Inflammatory macrophage treated with lipopolysaccharide for 1 hour (primary cell): ENCODE measurements at regions not wholly inside any gene's neighbourhood (a gene's known extent, or its start where the extent isn't known, plus 50 kb on each side); places are given as distances from the start of the nearest gene placed in this dataset.
A peak's percentile ranks its signal among the peaks of the same experiment; 100 is the strongest.

Experiments used
- DNase-seq, 2 donors: peaks; one replicate each; pipeline ENCODE4 v3.0.0-alpha.2; 2020 to 2022

DNA sequence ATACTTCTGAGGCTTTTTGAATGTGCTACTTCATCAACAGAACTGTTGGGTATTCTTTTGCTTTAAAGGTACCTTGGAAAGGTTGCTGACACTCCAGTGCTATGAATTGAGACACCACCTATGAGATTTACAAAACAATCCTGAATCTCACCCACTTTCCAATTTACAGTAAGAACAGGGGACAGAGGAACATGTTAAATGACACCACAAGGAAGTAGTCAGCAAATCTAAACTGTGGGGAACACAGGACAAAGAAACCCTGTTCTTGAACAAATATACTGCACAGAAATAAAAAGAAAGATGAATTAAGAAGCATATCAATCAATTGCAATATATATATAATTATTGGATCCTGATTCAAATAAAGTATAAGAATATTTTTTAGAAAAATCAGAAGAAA, 216.7 kb upstream of the ARID1B start:
- DNase-seq = no peak

DNA sequence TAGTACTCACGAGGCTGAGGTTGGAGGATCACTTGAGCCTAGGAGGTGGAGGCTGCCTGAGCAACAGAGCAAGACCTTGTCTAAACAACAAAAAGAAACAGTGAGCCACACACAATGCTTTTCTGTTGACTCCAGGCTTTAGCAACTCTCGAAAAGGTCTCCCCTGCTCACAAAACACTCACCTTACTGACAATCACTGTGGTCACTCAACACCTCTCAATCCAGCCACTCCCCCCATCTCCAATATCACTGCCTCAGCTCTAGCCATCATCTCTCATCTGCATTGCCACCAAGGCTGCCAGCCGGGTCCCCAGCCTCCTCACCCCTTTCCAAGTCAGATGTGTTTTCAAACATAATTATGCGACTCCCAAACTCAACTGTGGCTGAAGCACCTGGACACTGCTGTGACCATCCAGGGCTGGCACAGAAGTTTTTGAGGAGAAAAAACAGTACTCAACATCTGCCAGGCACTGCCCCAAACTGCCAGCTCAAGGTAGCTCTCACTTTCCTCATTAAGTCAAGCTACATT, 218.0 kb upstream of the ARID1B start:
- no peak for DNase-seq

DNA sequence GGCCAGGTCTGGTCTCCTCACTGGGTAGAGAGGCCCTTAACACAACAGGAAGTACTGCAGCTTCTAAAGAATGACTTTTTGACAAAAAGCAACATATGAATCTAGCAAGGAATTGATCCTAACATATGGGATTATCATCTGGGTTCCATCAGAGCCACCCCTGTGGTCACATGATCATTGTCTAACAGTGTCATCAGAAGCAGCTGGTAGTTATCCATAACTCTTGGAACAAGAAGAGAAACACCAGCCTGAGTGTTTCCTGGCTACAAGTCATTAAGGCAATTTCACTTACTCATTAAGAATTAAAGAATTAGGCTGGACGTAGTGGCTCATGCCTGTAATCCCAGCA, 219.3 kb upstream of the ARID1B start:
- no peak for DNase-seq

DNA sequence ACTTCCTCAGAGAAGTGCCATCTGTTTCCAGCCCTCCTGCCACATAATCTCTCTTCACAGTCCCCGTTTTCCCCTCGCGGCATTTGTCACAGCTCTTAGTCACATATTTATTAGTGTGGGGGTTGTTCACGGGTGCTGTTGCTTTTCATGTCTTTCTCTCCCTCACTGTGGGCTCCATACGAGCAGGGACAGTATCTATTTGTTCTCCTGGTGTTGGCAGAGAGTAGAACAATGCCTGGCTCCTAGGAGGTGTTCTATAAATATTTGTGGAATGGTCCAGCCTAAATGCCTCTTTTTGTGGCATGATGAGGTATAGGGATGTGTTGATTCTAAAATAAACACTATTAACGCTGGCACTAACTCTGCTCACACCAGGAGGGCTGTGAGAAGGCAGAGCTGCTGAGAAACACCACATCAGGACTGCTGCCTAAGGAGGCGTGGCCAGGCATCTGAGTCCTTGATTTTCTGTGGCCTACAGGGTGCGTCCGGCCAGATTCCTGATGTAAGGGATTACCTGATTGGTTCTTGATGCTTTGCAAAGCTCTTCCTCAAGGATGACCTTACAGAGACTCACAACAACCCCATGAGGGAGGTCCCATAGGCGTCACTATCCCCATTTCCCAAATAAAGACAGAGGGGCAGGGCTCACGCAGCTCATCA, 219.8 kb upstream of the ARID1B start:
- DNase-seq = peak; percentile 11 to 14

DNA sequence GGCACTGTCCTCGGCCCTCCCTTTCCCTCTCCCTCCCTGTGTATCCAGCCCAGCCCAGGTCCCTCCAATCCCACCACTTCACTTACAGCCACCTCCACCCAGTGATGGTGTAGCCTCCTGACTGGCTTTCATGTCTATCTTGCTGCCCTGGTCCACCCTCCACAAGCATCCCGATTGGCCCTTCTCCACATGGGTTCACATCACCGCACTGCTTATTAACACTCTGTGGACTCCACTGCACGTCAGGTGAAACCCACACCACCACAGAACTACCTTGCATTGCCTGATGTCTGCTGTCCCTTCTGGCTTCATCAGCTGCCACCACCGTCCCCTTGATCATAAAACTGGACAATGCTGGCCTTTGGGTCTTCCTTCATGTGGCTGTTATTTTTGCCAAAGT, 220.4 kb upstream of the ARID1B start:
- no peak for DNase-seq

DNA sequence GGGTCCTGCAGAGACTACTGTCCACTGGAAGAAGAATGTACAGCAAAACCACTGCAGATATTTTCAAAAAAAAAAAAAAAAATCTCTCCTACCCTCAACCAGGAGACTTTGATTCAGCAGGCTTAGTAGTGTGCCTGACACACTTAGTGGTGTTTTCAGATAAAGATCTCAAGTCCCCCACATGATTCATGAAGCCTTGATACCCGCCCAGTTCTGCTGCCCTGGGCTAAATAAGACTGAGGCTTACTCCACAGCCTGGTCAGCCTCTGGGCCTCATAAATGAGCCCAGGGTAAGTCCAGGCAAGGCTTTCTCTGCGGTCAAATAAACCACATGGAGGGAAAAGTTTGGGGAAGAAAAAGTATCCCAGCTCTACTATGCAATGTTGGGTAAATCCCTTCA, 222.1 kb upstream of the ARID1B start:
- no peak for DNase-seq

DNA sequence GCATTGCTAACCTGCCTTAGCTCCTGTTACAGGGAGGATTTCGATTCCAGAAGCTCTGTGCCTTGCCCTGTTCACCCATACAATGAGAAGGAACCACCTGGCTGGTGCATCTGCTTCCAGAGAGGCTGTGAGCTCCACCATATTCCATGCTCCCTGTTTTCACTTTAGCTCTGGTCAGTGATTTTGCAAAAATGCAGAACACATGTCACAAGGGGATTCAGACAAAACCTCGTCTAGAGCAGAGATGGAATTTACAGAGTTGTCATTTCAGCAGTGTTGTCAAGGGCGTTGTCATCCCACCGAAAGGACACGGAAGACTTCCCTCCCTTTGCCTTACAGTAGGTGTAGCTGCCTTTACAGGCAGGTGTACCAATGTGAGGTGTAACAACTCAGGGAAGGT, 223.0 kb upstream of the ARID1B start:
- DNase-seq = no peak

DNA sequence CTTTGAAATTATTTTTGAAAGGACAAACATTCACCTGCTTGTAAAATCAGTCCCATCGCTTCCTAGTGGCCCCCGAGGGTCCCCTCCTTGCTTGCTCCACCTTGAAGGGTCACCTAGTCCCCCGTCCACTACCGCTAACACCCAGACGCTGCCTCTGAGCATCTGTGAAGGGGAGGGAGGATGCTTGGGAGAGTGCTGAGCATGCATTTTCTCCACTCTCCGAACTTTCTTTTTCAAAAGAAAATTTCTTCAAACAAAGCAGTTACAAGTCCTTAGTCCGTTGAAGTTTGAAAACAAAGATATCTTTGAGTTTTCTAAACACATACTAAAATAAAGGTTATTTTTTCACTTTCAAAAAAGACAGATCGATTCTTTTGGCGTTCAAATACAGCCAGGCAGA, 224.3 kb upstream of the ARID1B start:
- no peak for DNase-seq

DNA sequence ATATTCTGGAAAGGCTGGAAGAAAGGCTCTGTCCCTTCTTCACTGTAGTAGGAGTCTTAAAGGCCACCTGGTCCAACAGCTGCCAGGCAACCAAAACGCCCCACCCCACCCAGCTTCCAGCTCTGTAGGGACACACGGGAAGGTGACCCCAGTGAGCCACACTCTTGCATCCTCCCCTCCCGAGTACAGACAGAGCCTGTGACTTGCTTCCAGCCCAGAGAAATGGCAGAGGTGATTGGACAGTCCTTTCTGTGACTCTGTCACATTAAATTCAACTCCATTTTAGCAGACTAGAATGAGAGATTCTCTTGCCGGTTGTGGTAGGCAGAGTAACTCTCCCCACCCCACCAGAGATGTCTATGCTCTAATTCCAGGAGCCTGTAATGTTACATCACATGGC, 226.2 kb upstream of the ARID1B start:
- no peak for DNase-seq

DNA sequence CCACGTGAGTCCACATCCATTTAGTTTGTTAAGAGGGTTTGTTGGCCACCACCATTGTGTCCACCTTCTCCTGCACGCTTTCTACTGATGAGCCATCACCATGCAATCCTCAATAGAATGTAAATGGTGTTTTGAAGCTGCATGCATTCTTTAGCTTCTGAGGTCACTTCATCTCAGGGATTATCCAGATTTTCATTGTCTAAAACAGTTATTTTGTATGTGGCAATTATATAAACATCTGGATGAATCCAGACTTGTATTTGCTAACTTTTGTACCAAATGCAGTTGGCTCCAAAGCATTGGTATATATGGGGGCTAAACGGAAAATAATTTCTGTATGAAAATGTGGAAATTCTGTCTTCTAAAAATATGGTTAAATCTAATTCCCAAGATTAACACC, 231.2 kb upstream of the ARID1B start:
- no peak for DNase-seq

DNA sequence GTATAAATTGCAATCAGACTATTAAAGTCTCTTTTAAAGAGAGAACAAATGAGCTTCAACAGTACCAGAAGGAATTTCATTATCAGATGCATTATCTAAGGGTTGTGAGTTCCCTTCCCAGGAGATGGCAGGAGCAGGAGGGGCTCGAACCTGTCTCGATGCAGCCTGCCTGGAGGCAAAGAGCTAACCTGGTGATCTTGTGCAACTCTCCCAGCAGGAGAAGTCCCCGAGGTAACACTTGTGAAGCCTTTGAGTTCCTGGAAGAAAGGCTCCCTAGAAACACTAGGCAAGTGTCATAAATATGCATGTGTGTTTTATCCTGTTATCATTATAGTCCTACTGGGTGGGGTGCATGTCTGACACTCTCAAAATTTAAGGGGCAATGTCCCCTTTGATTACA, 232.2 kb upstream of the ARID1B start:
- DNase-seq = no peak

DNA sequence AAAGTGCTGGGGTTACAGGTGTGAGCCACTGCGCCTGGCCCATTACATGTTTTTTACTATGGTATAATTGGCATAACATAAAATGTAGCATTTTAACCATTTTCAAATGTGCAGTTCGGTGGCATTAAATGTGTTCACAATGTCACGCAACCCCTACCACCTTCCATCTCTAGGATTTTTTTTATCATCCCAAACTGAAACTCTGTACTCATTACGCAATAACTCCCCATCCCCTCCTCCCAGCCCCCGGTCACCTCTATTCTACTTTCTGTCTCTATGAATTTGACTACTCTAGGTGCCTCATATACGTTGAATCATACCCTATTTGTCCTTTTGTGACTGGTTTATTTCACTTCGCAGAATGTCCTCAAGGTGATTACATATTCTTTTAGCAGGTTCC, 233.1 kb upstream of the ARID1B start:
- no peak for DNase-seq

DNA sequence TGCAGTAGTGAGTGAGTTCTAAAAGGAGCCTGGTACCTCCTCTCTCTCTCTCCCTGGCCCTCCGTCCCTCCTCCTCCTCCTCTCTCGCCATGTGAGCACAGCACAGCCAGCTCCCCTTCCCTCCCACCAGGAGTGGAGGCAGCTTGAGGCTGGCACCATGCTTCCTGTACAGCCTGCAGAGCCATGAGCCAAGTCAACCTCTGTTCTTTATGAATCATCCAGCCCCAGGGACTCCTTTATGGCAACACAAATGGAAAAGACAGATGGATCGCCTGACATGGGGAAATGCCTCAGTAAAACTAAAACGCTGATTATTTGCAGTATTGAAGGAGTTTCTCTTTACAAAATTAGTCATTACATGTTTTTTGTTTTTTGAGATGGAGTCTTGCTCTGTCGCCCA, 233.7 kb upstream of the ARID1B start:
- no peak for DNase-seq

DNA sequence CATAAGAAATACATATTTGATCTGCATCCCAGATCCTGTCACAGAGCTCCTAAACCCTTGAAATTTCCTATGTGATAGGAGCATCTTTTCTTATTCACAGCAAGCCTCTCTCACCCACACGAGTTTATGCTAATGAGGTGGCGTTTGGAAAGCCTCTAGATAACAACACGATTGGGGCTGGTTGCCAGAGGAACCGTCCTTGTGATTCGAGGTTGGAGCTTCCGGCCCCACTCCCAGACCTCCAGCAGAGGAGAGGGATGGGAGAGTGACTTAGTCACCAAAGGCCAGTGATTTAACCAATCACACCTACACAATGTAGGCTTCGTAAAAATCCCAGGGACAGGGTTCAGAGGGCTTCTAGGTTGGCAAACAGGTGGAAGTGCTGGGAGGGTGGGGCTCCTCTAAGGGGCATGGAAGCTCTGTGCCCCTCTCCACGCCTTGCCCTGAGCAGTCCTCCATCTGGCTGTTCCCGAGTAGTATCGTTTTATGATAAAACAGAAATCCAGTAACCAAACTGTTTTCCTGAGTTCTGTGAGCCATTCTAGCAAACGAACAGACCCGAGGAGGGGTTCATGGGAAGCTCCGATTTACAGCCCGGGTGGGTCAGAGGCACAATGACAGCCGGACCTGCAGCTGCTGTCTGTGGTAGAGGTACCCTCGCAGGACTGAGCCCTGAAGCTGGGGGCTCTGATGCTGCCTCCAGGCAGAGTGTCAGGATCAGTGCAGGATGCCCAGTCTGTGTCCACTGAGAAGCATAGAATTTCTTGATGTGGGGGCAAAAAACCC, 238.1 kb upstream of the ARID1B start:
- DNase-seq = no peak

DNA sequence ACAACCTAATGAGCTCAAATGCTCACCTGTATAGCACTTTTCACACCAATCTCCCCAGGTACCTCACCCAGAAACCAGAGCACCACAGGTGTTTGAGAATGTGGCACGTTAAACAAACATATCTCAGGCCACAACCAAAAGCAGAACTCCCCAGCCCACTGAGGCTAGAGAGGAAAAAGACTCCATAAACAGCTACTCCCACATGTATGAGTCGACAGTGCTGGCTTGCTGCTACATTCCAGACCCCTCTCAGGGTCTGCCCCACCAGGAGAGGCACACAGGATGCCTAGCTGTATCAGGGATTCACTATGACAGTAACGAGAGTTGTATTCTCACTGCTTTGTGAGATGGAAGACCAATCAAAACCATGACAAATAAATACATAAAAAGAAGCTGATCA, 242.6 kb upstream of the ARID1B start:
- DNase-seq = no peak

DNA sequence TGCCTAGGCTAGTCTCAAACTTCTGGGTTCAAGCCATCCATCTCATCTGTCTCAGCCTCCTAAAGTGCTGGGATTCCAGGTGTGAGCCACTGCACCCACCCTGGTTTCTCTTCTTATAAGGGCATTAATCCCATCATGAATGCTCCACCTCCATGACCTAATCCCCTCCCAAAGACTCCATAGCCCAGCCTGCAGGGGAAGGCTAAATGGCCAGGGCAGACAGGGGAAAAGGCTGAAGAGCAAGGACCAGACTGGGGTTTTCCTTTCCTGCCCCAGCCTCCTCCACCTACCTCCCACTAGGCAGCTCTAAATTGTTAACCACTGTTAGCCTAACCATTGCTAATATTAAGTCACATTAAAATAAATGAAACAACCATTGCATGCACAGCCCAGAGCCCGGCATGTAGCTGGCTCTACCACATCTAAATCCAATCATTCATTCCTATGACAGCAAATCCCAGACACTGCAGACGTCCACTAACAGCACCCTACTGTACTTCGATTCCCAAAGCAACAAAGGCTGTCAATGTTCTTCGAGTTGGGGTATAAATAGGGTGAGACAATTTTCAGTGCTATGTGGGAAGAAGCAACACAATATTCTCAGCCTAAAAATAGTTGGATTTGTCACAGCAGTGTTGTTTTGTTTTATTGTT, 243.2 kb upstream of the ARID1B start:
- DNase-seq = no peak

DNA sequence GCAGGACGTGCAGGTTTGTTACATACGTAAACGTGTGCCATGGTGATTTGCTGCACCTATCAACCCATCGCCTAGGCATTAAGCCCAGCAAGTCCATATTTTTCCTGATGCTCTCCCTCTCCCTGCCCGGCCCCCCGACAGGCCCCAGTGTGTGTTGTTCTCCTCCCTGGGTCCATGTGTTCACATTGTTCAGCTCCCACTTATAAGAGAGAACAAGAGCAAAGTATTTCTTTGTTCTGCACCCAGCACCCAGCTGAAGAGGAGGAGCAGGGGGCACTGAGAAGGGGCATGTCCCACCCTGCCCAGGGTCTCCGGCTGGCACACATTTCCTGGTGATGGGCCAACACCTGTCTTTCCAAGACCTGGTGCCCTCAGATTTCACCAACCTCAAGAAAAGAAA, 251.1 kb upstream of the ARID1B start:
- no peak for DNase-seq

DNA sequence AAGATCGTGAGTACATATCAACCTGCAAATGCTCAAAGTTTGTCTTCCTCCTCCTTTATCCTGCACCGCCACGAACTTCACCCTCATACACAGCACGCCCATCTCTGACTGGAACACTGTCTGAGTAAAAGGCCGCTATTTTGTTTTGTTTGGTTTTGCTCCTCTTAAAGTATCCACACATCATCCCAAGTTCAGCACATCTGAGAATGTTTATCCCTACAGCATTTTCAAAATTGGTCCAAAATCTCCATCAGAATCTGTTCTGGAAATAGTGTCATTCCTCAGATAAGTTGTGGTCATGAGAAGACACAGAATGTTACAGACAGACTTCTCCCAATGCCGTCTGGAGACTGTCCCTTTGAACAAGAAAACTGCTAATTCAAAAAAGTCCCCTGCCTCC, 251.6 kb upstream of the ARID1B start:
- DNase-seq = no peak

DNA sequence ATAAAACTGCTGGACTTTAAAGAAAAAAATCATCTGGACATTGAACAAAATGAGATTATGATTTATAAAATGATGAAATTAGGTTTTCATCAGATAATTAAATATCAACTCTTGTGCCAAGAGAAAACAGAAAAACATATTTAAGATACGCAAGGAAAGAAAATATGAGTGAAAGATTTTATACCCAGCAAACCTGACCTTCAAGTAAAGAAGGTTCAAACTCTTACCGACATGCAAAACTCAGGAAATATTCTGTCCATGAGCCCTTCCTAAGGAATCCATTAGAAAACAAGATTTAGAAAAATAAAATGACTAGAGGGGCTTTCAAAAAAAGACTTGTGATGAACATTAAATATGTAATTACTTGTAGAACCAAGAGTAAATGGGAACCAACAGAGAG, 257.2 kb upstream of the ARID1B start:
- no peak for DNase-seq

DNA sequence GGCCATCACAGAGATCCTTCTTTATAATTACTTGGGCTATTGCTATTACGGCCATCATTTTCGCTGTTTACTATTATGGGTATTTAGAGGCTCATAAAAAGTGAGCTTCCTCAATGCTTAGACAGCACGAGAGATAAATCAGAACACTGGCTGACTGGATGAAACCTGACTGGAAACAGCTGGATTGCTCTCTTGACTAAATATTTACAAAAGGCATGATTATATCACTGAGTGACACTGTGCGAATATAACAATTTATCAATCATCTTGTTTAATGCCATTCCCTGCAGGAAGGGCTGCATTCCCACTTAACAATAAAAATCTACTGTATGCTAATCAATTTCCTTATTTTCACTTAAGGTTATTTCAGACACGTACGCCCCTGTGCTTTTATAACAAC, 260.1 kb upstream of the ARID1B start:
- DNase-seq = no peak

DNA sequence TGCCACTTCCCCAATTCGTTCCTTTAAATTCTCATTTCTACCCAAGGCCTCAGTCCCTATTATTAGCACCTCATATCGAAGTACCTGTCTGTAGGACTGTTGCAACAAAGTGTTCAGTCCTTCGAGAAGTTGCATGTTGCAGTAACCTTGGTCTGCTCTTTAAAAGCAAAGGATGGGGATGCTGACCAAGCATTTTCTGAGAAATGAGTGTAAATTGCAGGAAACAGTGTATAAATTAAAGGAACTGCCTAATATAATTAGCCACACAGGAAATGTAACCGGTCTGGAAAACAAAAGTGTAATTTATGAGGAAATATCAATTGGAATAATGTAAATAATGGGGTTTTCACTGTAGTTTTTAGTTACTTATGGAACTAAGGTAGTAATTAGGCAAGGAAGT, 261.9 kb upstream of the ARID1B start:
- DNase-seq = no peak

DNA sequence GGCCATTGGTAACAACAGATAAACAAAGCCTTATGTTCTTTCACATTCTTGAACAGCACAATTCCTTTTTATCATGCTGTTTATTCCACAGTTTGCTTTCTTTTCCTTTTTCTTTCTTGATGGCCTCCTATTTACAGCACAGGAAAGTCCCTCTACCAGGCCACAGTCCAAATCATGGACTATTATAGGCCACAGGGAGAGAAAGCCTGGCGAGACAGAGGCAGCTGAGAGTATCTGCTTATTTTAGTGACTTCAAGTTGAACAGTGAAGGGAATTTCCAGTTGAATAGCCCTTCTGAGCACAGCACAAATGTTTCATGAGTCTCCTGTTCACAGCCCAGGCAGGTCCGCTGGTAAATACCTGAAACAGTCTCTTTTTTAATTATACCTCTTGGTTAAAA, 263.7 kb upstream of the ARID1B start:
- DNase-seq = no peak

DNA sequence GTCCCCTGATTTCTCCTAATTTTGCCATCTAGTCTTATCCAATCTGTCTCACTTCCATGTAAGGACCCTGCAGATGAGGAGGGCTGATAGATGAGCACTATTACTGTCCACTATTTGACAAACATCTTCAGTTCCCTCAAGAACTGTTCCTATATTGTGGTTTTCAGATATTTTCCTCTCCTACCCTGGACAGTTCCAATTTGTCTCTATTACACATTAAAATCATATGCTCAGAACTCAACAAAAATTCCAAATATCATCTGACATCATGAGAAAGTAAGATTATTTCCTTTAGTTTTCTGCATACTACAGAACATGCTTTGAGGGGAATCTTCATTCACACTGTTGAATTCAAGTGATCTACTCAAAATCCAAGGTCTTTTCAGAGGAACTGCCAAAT, 265.6 kb upstream of the ARID1B start:
- no peak for DNase-seq

DNA sequence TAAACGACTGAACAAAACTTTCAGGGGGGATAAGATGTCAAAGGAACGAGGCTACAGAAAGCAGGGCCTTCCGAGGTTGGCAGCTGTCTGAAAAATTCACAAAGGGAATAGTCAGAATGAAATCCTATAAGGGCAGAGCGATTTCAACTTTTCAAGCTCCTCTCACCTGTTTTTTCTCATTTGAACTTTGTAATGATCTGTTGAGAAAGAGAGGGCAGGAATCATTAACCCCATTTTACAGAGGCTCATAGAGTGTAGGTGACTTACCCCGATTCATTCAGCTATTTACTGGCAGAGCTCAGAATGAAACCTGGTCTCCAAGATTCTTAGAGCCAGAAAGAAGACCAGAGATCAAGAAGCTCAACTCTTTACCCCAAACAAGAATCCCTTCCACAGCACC, 266.1 kb upstream of the ARID1B start:
- DNase-seq = no peak
